ENCODE measurements at regions not wholly inside any gene's neighbourhood (a gene's known extent, or its start where the extent isn't known, plus 50 kb on each side); places are given as distances from the start of the nearest gene placed in this dataset.

GRCh38 chr4:107151173-107151572, 115.1 kb upstream of the DKK2 start:
- DNase-seq: no peak

DNA sequence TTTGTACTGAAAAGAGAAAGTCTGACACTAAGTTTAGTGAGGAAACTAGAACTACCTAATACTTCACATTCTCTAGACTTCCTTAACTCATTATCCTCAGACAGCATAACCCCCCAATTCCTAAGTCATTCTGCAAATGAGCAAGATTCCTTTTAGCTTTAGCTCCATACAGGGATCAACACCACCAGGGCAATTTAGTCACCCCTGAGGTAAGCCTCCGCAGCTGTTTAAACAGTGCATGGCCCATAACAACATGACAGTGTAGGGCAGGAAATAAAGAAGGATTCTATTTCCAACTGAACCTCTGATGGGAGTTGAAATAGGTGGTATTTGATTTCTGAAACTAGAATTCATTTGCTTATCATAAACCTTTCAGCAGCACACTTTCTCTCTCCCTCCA, 112.8 kb upstream of the DKK2 start:
- peak; percentile 83 for DNase-seq

DNA sequence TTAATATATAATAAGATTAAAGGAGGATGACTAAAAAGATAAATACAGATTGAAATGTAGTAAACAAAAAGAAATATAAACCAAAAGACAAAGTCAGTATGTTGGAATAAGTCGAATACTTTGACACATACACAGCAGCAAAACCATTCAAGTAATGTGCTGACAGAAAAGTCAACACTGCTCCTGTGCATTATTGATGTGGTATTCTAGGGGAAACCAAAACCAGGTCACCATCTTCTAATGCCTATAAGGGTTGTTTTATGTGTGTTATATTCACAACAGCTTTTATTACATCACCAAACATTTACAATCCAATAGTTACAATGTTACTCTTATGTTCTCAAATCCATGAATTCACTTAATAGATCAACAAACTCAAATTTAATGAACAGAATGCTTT, 111.8 kb upstream of the DKK2 start:
- peak; percentile 12 for DNase-seq

GRCh38 chr4:107138433-107138832, 102.3 kb upstream of the DKK2 start:
- no peak for DNase-seq

DNA sequence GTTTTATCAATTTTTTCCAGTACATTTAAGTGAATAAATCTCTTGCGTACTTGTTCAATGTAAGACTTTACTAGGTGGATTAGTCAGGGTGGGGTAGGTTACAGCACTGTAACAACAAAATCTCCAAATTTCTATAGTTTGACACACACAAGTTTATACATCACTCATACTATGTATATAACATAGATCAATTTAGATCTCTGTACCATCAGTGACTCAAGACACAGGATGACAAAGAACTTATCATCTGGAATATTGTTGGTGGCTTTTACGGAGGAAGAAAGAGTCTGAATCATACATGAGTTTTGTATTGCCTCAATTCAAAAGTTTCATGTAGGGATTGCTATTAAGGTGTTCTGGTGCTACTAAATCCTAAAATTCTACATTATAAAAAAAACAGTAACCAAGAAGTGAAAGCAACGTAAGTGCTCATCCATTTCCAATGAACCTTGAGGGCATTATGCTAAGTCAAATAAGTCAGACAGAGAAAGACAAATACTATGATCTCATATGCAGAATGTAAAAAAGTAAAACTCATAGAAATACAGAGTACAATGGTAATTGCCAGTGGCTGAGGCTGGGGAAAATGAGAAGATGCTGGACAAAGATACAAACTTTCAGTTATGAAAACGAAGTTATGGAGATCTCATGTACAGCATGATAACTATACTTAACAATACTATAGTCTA, 98.0 kb upstream of the DKK2 start:
- no peak for DNase-seq

DNA sequence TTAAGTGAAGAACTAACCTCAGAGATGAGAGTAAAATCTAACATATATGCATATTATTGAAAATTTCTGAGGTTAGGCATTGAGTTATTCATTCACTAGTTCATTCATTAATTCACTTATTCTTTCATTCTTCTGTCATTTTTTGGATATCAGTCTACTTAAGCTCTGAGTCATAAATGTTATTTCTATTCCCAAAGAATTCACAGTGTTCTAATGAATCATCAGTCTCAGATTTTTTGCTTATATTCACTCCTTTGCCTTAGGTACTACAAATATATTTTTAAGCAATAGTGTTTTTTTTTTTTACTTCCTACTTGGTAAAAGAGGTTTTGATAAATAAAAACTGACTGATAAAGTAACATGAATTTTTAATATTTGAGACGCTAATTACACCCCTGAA, 95.2 kb upstream of the DKK2 start:
- no peak for DNase-seq

GRCh38 chr4:107130157-107130556, 94.0 kb upstream of the DKK2 start:
- no peak for DNase-seq

DNA sequence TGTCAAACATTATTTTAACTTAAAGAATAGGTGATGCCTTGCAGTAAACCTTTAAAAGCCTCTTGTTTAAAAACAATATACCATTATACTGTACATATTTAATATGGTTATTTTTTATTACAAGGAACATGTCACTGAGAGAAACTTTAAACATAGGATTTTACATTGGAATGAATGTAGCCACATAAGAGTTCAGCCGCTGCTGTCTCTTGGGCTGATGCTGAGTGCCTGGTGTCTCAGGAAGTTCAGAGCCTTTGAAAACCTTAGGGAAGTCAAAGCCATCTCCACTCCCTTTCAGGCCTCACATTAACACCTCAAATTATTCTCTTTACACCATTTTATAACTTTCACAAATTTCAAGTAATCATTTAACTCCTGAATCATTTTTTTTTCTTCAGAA, 93.5 kb upstream of the DKK2 start:
- DNase-seq: no peak

- no peak for DNase-seq
Measured at GRCh38 chr4:107129076-107129475, 93.0 kb upstream of the DKK2 start.

DNA sequence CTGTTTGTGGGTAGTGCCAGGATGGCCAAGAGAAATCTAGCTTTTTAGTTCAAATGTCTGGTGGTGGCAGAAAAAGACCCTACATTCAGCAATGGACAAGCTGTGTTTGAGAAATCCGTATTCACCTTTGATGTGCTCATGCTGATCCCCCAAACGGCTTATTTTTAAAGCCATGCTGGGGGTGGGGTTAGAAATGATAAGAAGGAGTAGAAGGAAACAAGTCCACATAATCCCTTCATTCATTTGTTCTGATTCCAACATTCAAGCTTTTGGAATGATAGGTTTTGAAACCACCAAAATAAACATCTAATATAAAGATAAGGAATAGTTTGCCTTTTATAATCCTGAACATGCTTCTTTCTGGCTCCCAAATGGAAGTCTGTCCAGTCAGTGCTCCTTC, 92.0 kb upstream of the DKK2 start:
- no peak for DNase-seq

GRCh38 chr4:107125496-107125895, 89.4 kb upstream of the DKK2 start:
- DNase-seq: no peak

GRCh38 chr4:107122736-107123135, 86.6 kb upstream of the DKK2 start:
- no peak for DNase-seq

DNA sequence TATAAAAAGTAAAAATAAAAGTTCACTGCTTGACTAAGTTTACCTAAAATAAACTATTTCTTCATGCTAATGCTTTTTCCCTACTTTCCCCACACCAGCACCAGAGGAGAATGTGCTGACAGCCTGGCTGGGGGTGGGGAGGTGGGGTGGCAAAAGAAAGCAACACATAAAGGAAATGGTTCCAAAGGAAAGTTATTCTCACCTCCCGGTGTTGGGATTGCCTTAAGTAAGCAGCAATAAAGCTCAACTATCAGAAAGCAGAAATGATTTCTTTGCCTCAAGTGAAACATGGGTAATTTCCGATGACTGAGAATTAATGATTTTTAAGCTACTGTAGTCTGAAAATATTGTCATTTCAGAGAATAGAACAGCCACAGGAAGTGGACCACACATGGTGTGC, 84.5 kb upstream of the DKK2 start:
- no peak for DNase-seq

GRCh38 chr4:107117726-107118125, 81.6 kb upstream of the DKK2 start:
- DNase-seq: no peak

- DNase-seq: peak; percentile 39
Measured at GRCh38 chr4:107115185-107115847, 79.2 kb upstream of the DKK2 start.

GRCh38 chr4:107114059-107114458, 77.9 kb upstream of the DKK2 start:
- DNase-seq: no peak

GRCh38 chr4:107098401-107098800, 62.3 kb upstream of the DKK2 start:
- DNase-seq: no peak

GRCh38 chr4:107094976-107095375, 58.9 kb upstream of the DKK2 start:
- DNase-seq: no peak

- DNase-seq: no peak
Measured at GRCh38 chr4:107094332-107094731, 58.2 kb upstream of the DKK2 start.

Measured in DMS153 (cell line).